ENCODE measurements at regions not wholly inside any gene's neighbourhood (a gene's known extent, or its start where the extent isn't known, plus 50 kb on each side); places are given as distances from the start of the nearest gene placed in this dataset.

- FAIRE-seq (no peak), DNase-seq (ENCODE audit: insufficient read length, low spot score) (no peak)
- TF ChIP-seq PAX5 (IDR thresholded peaks at IDR 0.05; ENCODE audit: insufficient read depth, low read length, severe bottlenecking) (no peak), TAF1 (IDR thresholded peaks at IDR 0.05; ENCODE audit: low read depth, low read length) (no peak), POLR2A (IDR thresholded peaks at IDR 0.05; ENCODE audit: low read depth, low read length) (no peak), POU2F2 (IDR thresholded peaks at IDR 0.05; ENCODE audit: low read depth, low read length) (no peak), POLR2AphosphoS5 (IDR thresholded peaks at IDR 0.05; ENCODE audit: low read depth, low read length) (no peak), SPI1 (IDR thresholded peaks at IDR 0.05; ENCODE audit: low read depth, low read length) (no peak)
These were observed 166.3 kb upstream of the MBNL1 start for GRCh38 chr3:152102410-152102809.

DNA sequence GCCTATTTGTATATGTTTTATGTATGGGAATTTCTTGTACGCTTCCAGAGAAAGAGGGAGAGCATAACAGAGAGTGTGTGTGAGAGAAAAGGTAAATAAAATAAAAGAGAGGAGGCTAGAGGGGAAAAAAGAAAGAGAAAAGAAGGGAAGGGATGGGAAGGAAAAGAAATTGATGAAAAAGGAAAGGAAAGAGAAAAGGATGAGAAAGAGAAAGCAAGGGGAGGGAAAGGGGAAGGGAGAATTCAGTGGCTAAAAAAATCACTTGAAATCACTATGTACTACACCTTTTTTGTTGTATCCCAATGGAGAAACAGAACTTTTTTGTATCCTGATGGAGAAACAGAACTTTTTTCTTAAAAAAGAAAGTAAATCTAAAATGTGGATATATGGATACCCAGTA lies 165.5 kb upstream of the MBNL1 start:
- DNase-seq (ENCODE audit: insufficient read length, low spot score): no peak
- FAIRE-seq: no peak
- TF ChIP-seq TAF1 (IDR thresholded peaks at IDR 0.05; ENCODE audit: low read depth, low read length) (no peak), POLR2A (IDR thresholded peaks at IDR 0.05; ENCODE audit: low read depth, low read length) (no peak), PAX5 (IDR thresholded peaks at IDR 0.05; ENCODE audit: insufficient read depth, low read length, severe bottlenecking) (no peak), POLR2AphosphoS5 (IDR thresholded peaks at IDR 0.05; ENCODE audit: low read depth, low read length) (no peak), POU2F2 (IDR thresholded peaks at IDR 0.05; ENCODE audit: low read depth, low read length) (no peak), SPI1 (IDR thresholded peaks at IDR 0.05; ENCODE audit: low read depth, low read length) (no peak)

DNA sequence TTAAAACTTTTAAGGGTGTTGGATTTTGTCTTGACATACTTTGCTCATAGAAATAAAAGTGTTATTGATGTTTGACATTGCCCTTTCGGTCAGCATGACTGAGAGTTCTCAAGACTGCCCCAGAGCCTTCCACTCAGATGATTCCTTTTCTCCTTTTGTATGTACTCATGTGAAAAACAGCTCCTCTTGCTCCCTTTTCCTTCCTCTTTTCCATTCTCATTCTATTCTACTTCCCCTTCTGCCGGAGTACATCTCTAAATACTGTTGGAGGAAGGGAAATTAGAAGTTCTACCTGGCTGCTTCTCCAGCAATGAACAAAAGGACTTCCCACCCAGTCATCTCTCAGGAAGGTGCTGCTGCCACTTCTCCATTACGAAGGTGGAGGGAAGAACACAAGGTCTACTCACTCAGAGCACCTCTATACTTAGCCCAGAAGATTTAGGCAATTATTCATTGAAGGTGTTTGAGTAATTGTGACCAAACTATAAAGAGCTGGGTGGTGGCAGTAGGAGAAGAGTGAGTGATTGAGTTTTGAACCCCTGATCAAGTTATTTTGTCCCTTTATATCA lies 163.8 kb upstream of the MBNL1 start:
- TF ChIP-seq PAX5 (IDR thresholded peaks at IDR 0.05; ENCODE audit: insufficient read depth, low read length, severe bottlenecking): no peak
- no peak for TF ChIP-seq POU2F2 (IDR thresholded peaks at IDR 0.05; ENCODE audit: low read depth, low read length)
- TF ChIP-seq POLR2AphosphoS5 (IDR thresholded peaks at IDR 0.05; ENCODE audit: low read depth, low read length): no peak
- no peak for TF ChIP-seq SPI1 (IDR thresholded peaks at IDR 0.05; ENCODE audit: low read depth, low read length)
- no peak for TF ChIP-seq TAF1 (IDR thresholded peaks at IDR 0.05; ENCODE audit: low read depth, low read length)
- TF ChIP-seq POLR2A (IDR thresholded peaks at IDR 0.05; ENCODE audit: low read depth, low read length): no peak
- DNase-seq (ENCODE audit: insufficient read length, low spot score): no peak
- no peak for FAIRE-seq

DNA sequence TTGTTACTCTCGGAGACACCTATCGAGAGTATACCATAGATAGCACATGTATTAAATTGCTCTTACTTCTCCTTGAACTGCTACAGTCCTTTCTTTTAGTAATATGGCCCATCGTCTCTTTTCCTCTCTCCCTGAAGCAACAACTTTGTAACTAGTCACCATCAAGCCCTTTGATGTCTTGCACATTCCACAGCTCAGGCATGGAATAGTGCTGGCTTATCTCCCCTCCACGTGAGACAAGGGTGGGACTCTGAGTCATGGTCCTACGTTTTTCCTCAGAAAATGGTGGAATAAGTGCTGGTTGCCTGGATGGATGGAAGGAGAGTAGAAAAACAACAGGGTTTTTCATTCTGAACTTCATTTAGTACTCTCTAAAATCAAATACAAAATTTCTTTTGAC lies 163.3 kb upstream of the MBNL1 start:
- TF ChIP-seq SPI1 (IDR thresholded peaks at IDR 0.05; ENCODE audit: low read depth, low read length) (no peak), PAX5 (IDR thresholded peaks at IDR 0.05; ENCODE audit: insufficient read depth, low read length, severe bottlenecking) (no peak), TAF1 (IDR thresholded peaks at IDR 0.05; ENCODE audit: low read depth, low read length) (no peak), POU2F2 (IDR thresholded peaks at IDR 0.05; ENCODE audit: low read depth, low read length) (no peak), POLR2AphosphoS5 (IDR thresholded peaks at IDR 0.05; ENCODE audit: low read depth, low read length) (no peak), POLR2A (IDR thresholded peaks at IDR 0.05; ENCODE audit: low read depth, low read length) (no peak)
- DNase-seq (ENCODE audit: insufficient read length, low spot score) (no peak), FAIRE-seq (no peak)

DNA sequence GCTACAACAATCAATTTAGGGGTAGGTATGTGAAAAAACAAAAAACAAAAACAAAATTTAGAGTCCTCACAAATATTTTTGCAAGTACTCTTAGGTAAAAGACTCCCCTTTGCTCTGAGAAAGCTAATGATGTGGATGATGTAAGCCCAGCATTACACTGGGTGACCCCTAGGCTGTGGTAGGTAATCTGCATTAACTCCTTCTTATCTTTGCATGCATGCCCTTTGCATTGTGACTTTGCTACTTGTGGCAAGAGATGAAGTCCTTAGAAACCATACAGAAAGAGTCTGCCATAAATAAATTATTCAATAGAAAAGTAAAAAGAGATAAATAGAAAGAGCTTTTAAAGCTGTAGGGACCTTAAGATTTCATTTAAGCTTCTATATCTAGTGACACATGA lies 159.7 kb upstream of the MBNL1 start:
- DNase-seq (ENCODE audit: insufficient read length, low spot score) (no peak), FAIRE-seq (peak; percentile 48)
- TF ChIP-seq POLR2A (IDR thresholded peaks at IDR 0.05; ENCODE audit: low read depth, low read length) (no peak), TAF1 (IDR thresholded peaks at IDR 0.05; ENCODE audit: low read depth, low read length) (no peak), SPI1 (IDR thresholded peaks at IDR 0.05; ENCODE audit: low read depth, low read length) (no peak), PAX5 (IDR thresholded peaks at IDR 0.05; ENCODE audit: insufficient read depth, low read length, severe bottlenecking) (no peak), POU2F2 (IDR thresholded peaks at IDR 0.05; ENCODE audit: low read depth, low read length) (no peak), POLR2AphosphoS5 (IDR thresholded peaks at IDR 0.05; ENCODE audit: low read depth, low read length) (no peak)

DNA sequence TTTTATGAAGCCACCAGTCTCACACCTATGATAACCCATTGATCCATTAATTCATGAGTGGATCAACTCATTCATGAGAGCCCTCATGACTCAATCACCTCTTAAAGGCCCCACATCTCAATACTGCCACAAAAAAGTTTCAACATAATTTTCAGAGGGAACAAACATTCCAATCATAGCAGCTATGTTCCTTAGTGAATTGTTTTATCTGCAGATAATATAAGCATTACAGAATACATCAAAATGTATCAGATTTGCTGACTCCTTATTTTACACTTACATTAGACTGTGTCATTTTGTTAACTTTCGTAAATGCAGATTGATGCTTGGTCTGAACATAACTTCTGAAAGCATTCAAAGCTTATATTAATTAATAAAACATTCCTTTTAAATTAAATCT lies 155.3 kb upstream of the MBNL1 start:
- TF ChIP-seq TAF1 (IDR thresholded peaks at IDR 0.05; ENCODE audit: low read depth, low read length) (no peak), POLR2AphosphoS5 (IDR thresholded peaks at IDR 0.05; ENCODE audit: low read depth, low read length) (no peak), POLR2A (IDR thresholded peaks at IDR 0.05; ENCODE audit: low read depth, low read length) (no peak), SPI1 (IDR thresholded peaks at IDR 0.05; ENCODE audit: low read depth, low read length) (no peak), POU2F2 (IDR thresholded peaks at IDR 0.05; ENCODE audit: low read depth, low read length) (no peak)
- DNase-seq (ENCODE audit: insufficient read length, low spot score) (no peak), FAIRE-seq (no peak)

DNA sequence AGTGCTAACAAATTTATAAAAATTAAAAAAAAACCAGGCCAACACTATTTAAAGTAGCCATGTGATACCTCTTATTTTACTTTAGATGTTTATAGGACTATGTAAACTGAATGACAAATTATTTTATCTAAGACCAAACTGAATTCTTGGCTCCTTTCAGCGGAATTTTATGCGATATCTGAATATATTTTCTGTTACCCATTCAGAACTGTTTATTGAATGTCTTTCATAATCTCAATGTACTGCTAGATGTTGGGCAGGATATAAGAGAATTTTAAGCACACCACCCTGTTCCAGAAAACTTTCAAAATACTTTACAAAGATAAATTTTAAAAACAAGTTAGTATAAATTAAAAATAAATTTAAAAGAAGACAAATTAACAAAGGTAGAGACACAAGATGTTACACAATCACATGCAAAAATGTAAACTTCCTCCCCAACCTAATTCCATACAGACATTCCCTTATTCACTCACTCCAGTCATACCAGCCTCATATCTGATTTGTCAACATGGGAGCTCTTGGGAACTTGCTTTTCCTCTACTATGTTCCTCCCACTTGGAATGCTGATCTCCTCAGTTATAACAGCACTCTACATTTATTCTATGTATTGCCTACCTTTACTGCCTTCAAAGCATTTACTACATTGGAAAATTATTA lies 154.6 kb upstream of the MBNL1 start:
- TF ChIP-seq POU2F2 (IDR thresholded peaks at IDR 0.05; ENCODE audit: low read depth, low read length) (no peak), POLR2AphosphoS5 (IDR thresholded peaks at IDR 0.05; ENCODE audit: low read depth, low read length) (no peak), PAX5 (IDR thresholded peaks at IDR 0.05; ENCODE audit: insufficient read depth, low read length, severe bottlenecking) (no peak), SPI1 (IDR thresholded peaks at IDR 0.05; ENCODE audit: low read depth, low read length) (no peak), TAF1 (IDR thresholded peaks at IDR 0.05; ENCODE audit: low read depth, low read length) (no peak), POLR2A (IDR thresholded peaks at IDR 0.05; ENCODE audit: low read depth, low read length) (no peak)
- FAIRE-seq: no peak
- no peak for DNase-seq (ENCODE audit: insufficient read length, low spot score)

DNA sequence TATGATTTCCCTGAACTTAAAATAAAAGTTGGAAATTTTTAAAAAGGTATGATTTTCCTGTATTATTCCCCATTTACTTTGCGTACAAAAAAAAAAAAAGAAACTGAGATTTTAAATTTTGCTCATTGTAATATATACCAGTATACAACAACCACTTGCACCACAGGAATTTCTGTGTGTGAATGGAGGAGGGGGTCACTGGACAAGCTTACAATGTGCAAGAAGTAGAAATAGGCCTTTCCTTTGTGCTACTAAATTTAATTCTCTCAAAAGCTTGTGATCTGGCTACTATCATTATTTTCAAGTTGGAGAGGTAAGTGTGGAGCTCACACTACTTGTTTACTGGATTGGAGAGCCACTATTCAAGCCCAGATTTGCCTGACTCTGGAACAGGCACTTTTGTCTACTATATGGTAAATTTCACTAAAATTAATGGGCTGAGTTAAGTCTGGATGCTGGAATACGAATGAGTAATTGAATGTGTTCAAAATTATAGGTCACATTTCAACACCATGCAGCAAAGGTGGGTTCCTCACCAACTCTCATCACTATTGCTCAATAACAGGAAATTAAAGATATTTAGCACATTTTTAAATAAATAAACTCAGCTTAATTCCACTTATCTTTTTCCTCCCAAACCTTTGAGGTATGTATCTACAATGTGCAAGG lies 148.0 kb upstream of the MBNL1 start:
- TF ChIP-seq PAX5 (IDR thresholded peaks at IDR 0.05; ENCODE audit: insufficient read depth, low read length, severe bottlenecking) (no peak), SPI1 (IDR thresholded peaks at IDR 0.05; ENCODE audit: low read depth, low read length) (no peak), POU2F2 (IDR thresholded peaks at IDR 0.05; ENCODE audit: low read depth, low read length) (no peak), POLR2A (IDR thresholded peaks at IDR 0.05; ENCODE audit: low read depth, low read length) (no peak), POLR2AphosphoS5 (IDR thresholded peaks at IDR 0.05; ENCODE audit: low read depth, low read length) (no peak), TAF1 (IDR thresholded peaks at IDR 0.05; ENCODE audit: low read depth, low read length) (no peak)
- DNase-seq (ENCODE audit: insufficient read length, low spot score): no peak
- no peak for FAIRE-seq

DNA sequence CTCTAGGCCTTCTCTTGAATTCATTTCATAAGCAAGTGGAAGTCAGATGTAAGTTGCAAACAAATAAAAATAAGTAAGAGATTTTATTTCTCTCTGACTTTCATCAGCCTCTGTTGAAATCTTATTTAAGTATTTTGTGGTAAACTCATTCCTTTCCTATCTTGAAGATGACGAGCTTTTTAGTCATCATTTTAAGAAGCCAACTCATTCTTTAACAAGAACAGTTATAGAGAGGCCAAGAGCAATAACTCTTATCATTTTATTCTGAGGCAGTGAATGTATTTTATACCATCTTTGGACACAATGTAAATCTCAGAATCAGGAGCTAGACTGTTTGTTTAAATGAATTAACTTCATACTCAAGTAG lies 147.5 kb upstream of the MBNL1 start:
- TF ChIP-seq POLR2AphosphoS5 (IDR thresholded peaks at IDR 0.05; ENCODE audit: low read depth, low read length) (no peak), PAX5 (IDR thresholded peaks at IDR 0.05; ENCODE audit: insufficient read depth, low read length, severe bottlenecking) (no peak), SPI1 (IDR thresholded peaks at IDR 0.05; ENCODE audit: low read depth, low read length) (no peak), POU2F2 (IDR thresholded peaks at IDR 0.05; ENCODE audit: low read depth, low read length) (no peak), TAF1 (IDR thresholded peaks at IDR 0.05; ENCODE audit: low read depth, low read length) (no peak), POLR2A (IDR thresholded peaks at IDR 0.05; ENCODE audit: low read depth, low read length) (no peak)
- no peak for FAIRE-seq
- DNase-seq (ENCODE audit: insufficient read length, low spot score): no peak

All from GM12891 (cell line).